Choroid plexus epithelial cell (primary cell): ENCODE measurements at regions not wholly inside any gene's neighbourhood (a gene's known extent, or its start where the extent isn't known, plus 50 kb on each side); places are given as distances from the start of the nearest gene placed in this dataset.

Experiments
- DNase-seq: peaks from one replicate; pipeline ENCODE4 v3.0.0-alpha.2; 2010; ENCODE audit warnings: low read depth
- H3K4me3 ChIP-seq: 2 replicates; pipeline ENCODE4 v1.5.1; 2011; ENCODE audit warnings: low read depth, mild to moderate bottlenecking, control low read depth, low read length, moderate library complexity
- CTCF ChIP-seq: conservative IDR thresholded peaks from 2 replicates; pipeline ENCODE4 v1.5.1; 2011; ENCODE audit warnings: low read depth, mild to moderate bottlenecking, control low read depth, inconsistent platforms, low read length, moderate library complexity

GRCh38 chr4:124015766-124016165, 619.2 kb downstream of the SPRY1 start:
- no peak for TF ChIP-seq CTCF
- no peak overlapping the region for H3K4me3 ChIP-seq
- no peak for DNase-seq

- no peak for TF ChIP-seq CTCF
- no peak for DNase-seq
- no peak overlapping the region for H3K4me3 ChIP-seq
These were observed 620.7 kb downstream of the SPRY1 start for GRCh38 chr4:124017185-124017785.

- TF ChIP-seq CTCF: no peak
- peak; percentile 73 for DNase-seq
- no peak overlapping the region for H3K4me3 ChIP-seq
These were observed 622.1 kb downstream of the SPRY1 start for GRCh38 chr4:124018383-124019317.

GRCh38 chr4:124019749-124020549, 623.4 kb downstream of the SPRY1 start:
- peak; percentile 79 for DNase-seq
- H3K4me3 ChIP-seq: no peak overlapping the region
- TF ChIP-seq CTCF: peak; percentile 12

- TF ChIP-seq CTCF: no peak
- H3K4me3 ChIP-seq: no peak overlapping the region
- no peak for DNase-seq
These were observed 628.4 kb downstream of the SPRY1 start for GRCh38 chr4:124025000-124025399.

GRCh38 chr4:124025428-124025827, 628.8 kb downstream of the SPRY1 start:
- DNase-seq: peak; percentile 70
- no peak for TF ChIP-seq CTCF
- H3K4me3 ChIP-seq: peak overlapping the region; percentile 32
